ENCODE measurements at regions not wholly inside any gene's neighbourhood (a gene's known extent, or its start where the extent isn't known, plus 50 kb on each side); places are given as distances from the start of the nearest gene placed in this dataset.

DNA sequence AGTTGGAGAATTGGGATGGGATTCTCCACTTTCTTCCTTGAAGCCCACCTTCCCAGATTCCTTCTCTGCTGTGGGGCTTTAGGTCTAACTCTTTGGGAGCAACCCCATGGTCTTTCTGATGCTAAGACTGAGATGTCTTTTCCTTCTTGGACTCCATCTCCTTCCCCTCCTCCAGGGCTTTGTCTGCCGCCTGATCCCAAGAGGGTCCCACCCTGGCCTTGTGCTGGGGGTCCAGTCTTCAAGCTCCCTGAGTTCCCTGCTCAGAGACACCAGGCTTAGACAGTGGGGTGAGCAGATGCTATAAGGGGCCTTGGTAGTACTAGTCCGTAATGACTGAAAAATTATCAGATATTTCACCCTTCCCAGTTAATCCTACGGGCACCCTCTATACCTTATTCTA lies 150.5 kb downstream of the PTPN20 start:
- Histone ChIP-seq H3K9me3 (no peaks in the 10 kb centered on the region), H3K4me3 (no peak overlapping the region), H3K27me3 (no peaks in the 10 kb centered on the region), H3K27ac (peak overlapping the region; percentile 63), H3K36me3 (no peaks in the 10 kb centered on the region), H3K4me1 (peaks cover 0 to 33% (median 17%) of the 10 kb centered on the region in 4 donors)
- intact Hi-C loops (cut with DNase I; ENCODE audit: low total_unique reads): no loop called here
- TF ChIP-seq CTCF (IDR thresholded peaks at IDR 0.05): no peak
- no peak for DNase-seq

DNA sequence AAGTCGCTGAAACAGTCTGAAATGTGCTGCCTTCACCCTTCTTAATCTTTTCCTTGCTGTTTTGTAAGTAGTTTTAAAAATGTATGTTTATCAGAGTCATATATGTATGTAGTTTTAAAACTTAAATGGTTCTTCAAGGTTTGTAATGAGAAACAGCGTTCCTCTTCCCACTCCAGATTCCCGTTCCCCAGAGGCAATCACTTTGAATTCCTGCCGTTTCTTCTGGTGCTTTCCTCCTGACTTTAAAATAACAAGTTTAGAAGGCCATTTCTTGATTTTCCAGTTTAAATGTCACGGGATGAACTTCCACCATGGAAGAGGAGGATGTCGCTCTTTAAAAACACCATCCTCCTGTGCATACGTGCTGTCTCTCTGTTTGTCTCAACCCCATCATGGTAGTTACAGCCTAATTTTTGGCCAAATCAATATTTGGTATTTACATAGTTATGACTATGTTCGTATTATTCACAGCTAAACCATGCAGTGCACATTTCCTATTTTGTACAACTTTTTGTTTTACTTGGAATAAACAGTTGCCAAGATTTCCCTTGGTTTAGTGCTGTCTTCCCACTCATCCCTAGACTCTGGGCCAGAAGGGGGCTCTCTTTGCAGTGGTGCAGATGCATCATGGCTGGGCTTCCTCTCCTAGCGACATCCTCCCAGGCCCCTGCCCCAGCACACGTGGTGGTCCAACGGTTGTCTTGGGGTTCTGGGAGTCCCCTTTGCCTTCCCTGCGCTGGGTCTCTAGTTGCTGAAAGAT lies 151.4 kb downstream of the PTPN20 start:
- Histone ChIP-seq H3K27ac (peak overlapping the region; percentile 63), H3K4me1 (peaks cover 0 to 33% (median 17%) of the 10 kb centered on the region in 4 donors), H3K36me3 (no peaks in the 10 kb centered on the region), H3K9me3 (no peaks in the 10 kb centered on the region), H3K4me3 (peak overlapping the region in 1 of 2 donors; percentile 7), H3K27me3 (no peaks in the 10 kb centered on the region)
- DNase-seq: peak in 1 of 2 donors; percentile 62
- intact Hi-C loops (cut with DNase I; ENCODE audit: low total_unique reads): no loop called here
- TF ChIP-seq CTCF (IDR thresholded peaks at IDR 0.05): peak in 1 of 2 experiments; percentile 9

- Histone ChIP-seq H3K27ac (no peak overlapping the region), H3K9me3 (no peaks in the 10 kb centered on the region), H3K4me1 (peaks cover 0 to 33% (median 17%) of the 10 kb centered on the region in 4 donors), H3K27me3 (no peaks in the 10 kb centered on the region), H3K4me3 (no peak overlapping the region), H3K36me3 (no peaks in the 10 kb centered on the region)
- TF ChIP-seq CTCF (IDR thresholded peaks at IDR 0.05): no peak
- DNase-seq: no peak
- intact Hi-C loops (cut with DNase I; ENCODE audit: low total_unique reads): no loop called here
These were observed 152.6 kb downstream of the PTPN20 start for GRCh38 chr10:47063858-47064257.

GRCh38 chr10:47065903-47066302 lies 154.7 kb downstream of the PTPN20 start:
- no peak overlapping the region for H3K27ac ChIP-seq
- TF ChIP-seq CTCF (IDR thresholded peaks at IDR 0.05): no peak
- no peaks in the 10 kb centered on the region for H3K9me3 ChIP-seq
- H3K4me3 ChIP-seq: no peak overlapping the region
- H3K27me3 ChIP-seq: no peaks in the 10 kb centered on the region
- intact Hi-C loops (cut with DNase I; ENCODE audit: low total_unique reads): no loop called here
- H3K4me1 ChIP-seq: peaks cover 0 to 27% (median 17%) of the 10 kb centered on the region in 4 donors
- DNase-seq: no peak
- no peaks in the 10 kb centered on the region for H3K36me3 ChIP-seq

DNA sequence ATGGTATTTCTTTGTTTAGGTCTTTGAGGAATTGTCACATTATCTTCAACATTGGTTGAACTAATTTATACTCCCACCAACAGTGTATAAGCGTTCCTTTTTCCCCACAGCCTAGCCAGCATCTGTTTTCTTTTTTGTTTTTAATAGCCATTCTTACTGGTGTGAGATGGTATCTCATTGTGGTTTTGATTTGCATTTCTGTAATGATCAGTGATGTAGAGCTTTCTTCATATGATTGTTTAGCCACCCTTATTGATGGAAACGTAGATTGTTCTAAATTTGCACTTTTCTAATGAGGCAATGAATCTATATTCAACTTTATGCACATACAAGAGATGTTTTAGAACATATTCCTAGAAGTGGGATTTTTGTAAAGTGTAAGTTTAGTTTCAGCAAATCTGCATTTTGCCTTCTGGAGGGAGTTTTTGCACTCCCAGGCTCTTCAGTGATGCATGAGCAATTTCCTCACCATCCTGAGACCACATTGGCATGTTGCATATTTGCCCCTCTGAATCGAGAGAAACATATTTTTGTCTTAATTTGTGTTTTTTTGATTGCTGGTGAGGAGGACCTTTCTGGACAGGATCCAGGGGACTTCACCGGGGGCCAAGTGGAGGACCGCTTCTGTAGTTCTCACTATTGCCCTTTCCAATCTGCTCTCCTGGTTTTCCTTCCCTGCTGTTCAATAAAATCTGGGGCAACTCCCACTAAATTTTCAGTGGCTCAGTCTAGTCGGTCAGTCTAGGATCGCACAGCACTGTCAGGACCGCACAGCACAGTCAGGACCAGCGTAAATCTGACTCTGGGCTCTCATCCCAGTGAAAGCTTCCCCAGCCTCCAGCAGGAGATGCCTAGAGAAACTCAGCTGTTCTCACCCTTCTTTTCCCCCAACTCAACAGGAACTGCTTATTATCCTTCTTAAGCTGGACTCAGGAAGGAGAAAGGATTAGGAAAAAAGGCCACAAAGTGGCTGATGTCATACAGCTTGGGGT lies 157.0 kb downstream of the PTPN20 start:
- intact Hi-C loops (cut with DNase I; ENCODE audit: low total_unique reads): no loop called here

More for the DNA sequence above, 157.0 kb downstream of the PTPN20 start:
- Histone ChIP-seq H3K4me1 (peaks cover 0 to 3% (median 0%) of the 10 kb centered on the region in 4 donors), H3K36me3 (no peaks in the 10 kb centered on the region), H3K9me3 (no peaks in the 10 kb centered on the region), H3K27ac (no peak overlapping the region), H3K4me3 (no peak overlapping the region), H3K27me3 (no peaks in the 10 kb centered on the region)
- TF ChIP-seq CTCF (IDR thresholded peaks at IDR 0.05): no peak
- no peak for DNase-seq
